WTC11 (cell line): ENCODE measurements at regions not wholly inside any gene's neighbourhood (a gene's known extent, or its start where the extent isn't known, plus 50 kb on each side); places are given as distances from the start of the nearest gene placed in this dataset.
"Not testable (repeated sequence)": the region's sequence is repeated elsewhere in the genome, so short reads cannot be mapped to it uniquely, and the experiment has no call there.

ENCODE experiments used
- ATAC-seq: fragments of 200-7000 bp; cut with Tn5 transposase; 2 replicates; pipeline ENCODE4 v1.10.0; 2021; ENCODE audit warnings: mild to moderate bottlenecking, moderate library complexity
- CTCF ChIA-PET: fragments of 300-600 bp; sonication (Branson Sonifier 250); formaldehyde crosslinking; loops from one replicate; lab custom pipeline; 2021; ENCODE audit warnings: antibody characterized with exemption; lab: Charles Lee
- POLR2A ChIA-PET: fragments of 350-600 bp; sonication (Branson Sonifier 250); formaldehyde crosslinking; loops from one replicate; lab custom pipeline; 2021; ENCODE audit warnings: antibody characterized with exemption; lab: Charles Lee
- DNase-seq: peaks from one replicate; pipeline ENCODE4 v3.0.0; 2021; ENCODE audit warnings: low spot score
- H3K27ac Mint-ChIP-seq: 2 replicates; pipeline ENCODE4 v1.8.0; 2021; ENCODE audit warnings: mixed read lengths
- H3K27me3 Mint-ChIP-seq: 2 replicates; pipeline ENCODE4 v1.8.0; 2021; ENCODE audit warnings: low read depth, mild to moderate bottlenecking, moderate library complexity, mixed read lengths
- H3K36me3 Mint-ChIP-seq: 2 replicates; pipeline ENCODE4 v1.8.0; 2021; ENCODE audit warnings: mixed read lengths
- H3K4me1 Mint-ChIP-seq: 2 replicates; pipeline ENCODE4 v1.8.0; 2022; ENCODE audit warnings: mixed read lengths
- H3K4me3 Mint-ChIP-seq: 2 replicates; pipeline ENCODE4 v1.8.0; 2021; ENCODE audit warnings: mild to moderate bottlenecking, moderate library complexity, mixed read lengths
- H3K9me3 Mint-ChIP-seq: 2 replicates; pipeline ENCODE4 v1.8.0; 2021; ENCODE audit warnings: mixed read lengths
- AFF4 ChIP-seq: sonication (generic); formaldehyde crosslinking; IDR thresholded peaks from 2 replicates; pipeline ENCODE4 v1.8.1; 2023; ENCODE audit warnings: mild to moderate bottlenecking, missing genetic modification reagents, borderline replicate concordance
- ATF2 ChIP-seq: sonication (generic); formaldehyde crosslinking; IDR thresholded peaks from 2 replicates; pipeline ENCODE4 v1.8.1; 2022; ENCODE audit warnings: low read depth, missing genetic modification reagents, borderline replicate concordance
- CBFB ChIP-seq: sonication (generic); formaldehyde crosslinking; IDR thresholded peaks from 2 replicates; pipeline ENCODE4 v1.8.1; 2022; ENCODE audit warnings: mild to moderate bottlenecking, low read depth, missing genetic modification reagents
- E2F5 ChIP-seq: sonication (generic); formaldehyde crosslinking; IDR thresholded peaks from 2 replicates; pipeline ENCODE4 v1.8.1; 2022; ENCODE audit warnings: mild to moderate bottlenecking, moderate library complexity, missing genetic modification reagents
- FOXJ3 ChIP-seq: sonication (generic); formaldehyde crosslinking; IDR thresholded peaks from 2 replicates; pipeline ENCODE4 v1.9.0; 2021; ENCODE audit warnings: missing genetic modification reagents, mild to moderate bottlenecking, borderline replicate concordance
- IRF2 ChIP-seq: sonication (generic); formaldehyde crosslinking; IDR thresholded peaks from 2 replicates; pipeline ENCODE4 v1.8.0; 2022; ENCODE audit warnings: low read depth, missing genetic modification reagents, borderline replicate concordance
- MAX ChIP-seq: sonication (generic); formaldehyde crosslinking; IDR thresholded peaks from 2 replicates; pipeline ENCODE4 v1.8.0; 2022; ENCODE audit warnings: mild to moderate bottlenecking, missing genetic modification reagents
- NFE2L1 ChIP-seq: sonication (generic); formaldehyde crosslinking; IDR thresholded peaks from 2 replicates; pipeline ENCODE4 v1.8.1; 2023; ENCODE audit warnings: missing genetic modification reagents
- NFYB ChIP-seq: sonication (generic); formaldehyde crosslinking; conservative IDR thresholded peaks from 2 replicates; pipeline ENCODE4 v1.8.0; 2022; ENCODE audit warnings: low read depth, missing genetic modification reagents
- PRDM15 ChIP-seq: sonication (generic); formaldehyde crosslinking; IDR thresholded peaks from 2 replicates; pipeline ENCODE4 v1.8.0; 2022; ENCODE audit warnings: missing genetic modification reagents
- SMAD3 ChIP-seq: sonication (generic); formaldehyde crosslinking; IDR thresholded peaks from 2 replicates; pipeline ENCODE4 v1.8.0; 2022; ENCODE audit warnings: missing genetic modification reagents, mild to moderate bottlenecking, borderline replicate concordance
- SMAD4 ChIP-seq: sonication (generic); formaldehyde crosslinking; IDR thresholded peaks from 2 replicates; pipeline ENCODE4 v1.8.0; 2022; ENCODE audit warnings: mild to moderate bottlenecking, missing genetic modification reagents
- SOX15 ChIP-seq: fragments of 250-450 bp; sonication (Bioruptor Pico); IDR thresholded peaks from 2 replicates; pipeline ENCODE4 v1.9.0; 2021; ENCODE audit warnings: mild to moderate bottlenecking
- USF2 ChIP-seq: sonication (generic); formaldehyde crosslinking; IDR thresholded peaks from 2 replicates; pipeline ENCODE4 v1.8.1; 2023; ENCODE audit warnings: mild to moderate bottlenecking, missing genetic modification reagents, moderate library complexity
- ZNF263 ChIP-seq: sonication (generic); formaldehyde crosslinking; IDR thresholded peaks from 2 replicates; pipeline ENCODE4 v1.8.1; 2022; ENCODE audit warnings: low read depth, mild to moderate bottlenecking, moderate library complexity, missing genetic modification reagents
- ZNF671 ChIP-seq: fragments of 250-450 bp; sonication (Bioruptor Pico); IDR thresholded peaks from 2 replicates; pipeline ENCODE4 v1.8.0; 2021; ENCODE audit warnings: mild to moderate bottlenecking

GRCh38 chr16:64345142-64345541 is 776.7 kb downstream of the CDH11 start:
- ChIA-PET POLR2A (no interaction called here), CTCF (no interaction called here)
- no peak for DNase-seq
- no peaks in the 10 kb centered on the region for H3K27me3 Mint-ChIP-seq
- no peak for ATAC-seq
- no peak overlapping the region for H3K4me3 Mint-ChIP-seq
- no peak overlapping the region for H3K27ac Mint-ChIP-seq
- no peaks in the 10 kb centered on the region for H3K4me1 Mint-ChIP-seq
- H3K36me3 Mint-ChIP-seq: peaks cover 12% of the 10 kb centered on the region; the same call in 1 of the 2 replicates
- TF ChIP-seq MAX (CRISPR knock-in tag): no peak
- no peak for TF ChIP-seq AFF4 (CRISPR knock-in tag)
- TF ChIP-seq SOX15: no peak
- H3K9me3 Mint-ChIP-seq: peaks cover 14% of the 10 kb centered on the region

GRCh38 chr16:64343820-64344443 is 777.9 kb downstream of the CDH11 start:
- DNase-seq, ATAC-seq, H3K4me3 Mint-ChIP-seq, POLR2A ChIA-PET, H3K27me3 Mint-ChIP-seq, H3K4me1 Mint-ChIP-seq, H3K27ac Mint-ChIP-seq, CTCF ChIA-PET: not testable (repeated sequence)
- Mint-ChIP-seq H3K9me3 (peaks cover 23% of the 10 kb centered on the region), H3K36me3 (peaks cover 15% of the 10 kb centered on the region; the same call in 1 of the 2 replicates)

- ChIA-PET POLR2A (no interaction called here), CTCF (no interaction called here)
- no peaks in the 10 kb centered on the region for H3K27me3 Mint-ChIP-seq
- H3K4me1 Mint-ChIP-seq: no peaks in the 10 kb centered on the region
- ATAC-seq (no peak), DNase-seq (no peak)
- H3K36me3 Mint-ChIP-seq: peaks cover 15% of the 10 kb centered on the region; the same call in 1 of the 2 replicates
- TF ChIP-seq CBFB: no peak
- no peak for TF ChIP-seq FOXJ3 (CRISPR knock-in tag)
- no peak for TF ChIP-seq E2F5 (CRISPR knock-in tag)
- no peak for TF ChIP-seq IRF2 (CRISPR knock-in tag)
- TF ChIP-seq SMAD4: no peak
- TF ChIP-seq NFE2L1: no peak
- no peak for TF ChIP-seq USF2 (CRISPR knock-in tag)
- TF ChIP-seq NFYB: no peak
- TF ChIP-seq PRDM15 (CRISPR knock-in tag): no peak
- TF ChIP-seq ZNF671 (CRISPR knock-in tag): no peak
- no peak for TF ChIP-seq SMAD3
- no peak for TF ChIP-seq ZNF263
- no peak for TF ChIP-seq ATF2
- no peak overlapping the region for H3K27ac Mint-ChIP-seq
- H3K9me3 Mint-ChIP-seq: peaks cover 28% of the 10 kb centered on the region
- no peak overlapping the region for H3K4me3 Mint-ChIP-seq
Observed at GRCh38 chr16:64343061-64343819, 778.6 kb downstream of the CDH11 start.

- DNase-seq, CTCF ChIA-PET, H3K4me3 Mint-ChIP-seq, POLR2A ChIA-PET, ATAC-seq, H3K27ac Mint-ChIP-seq, H3K27me3 Mint-ChIP-seq: not testable (repeated sequence)
- Mint-ChIP-seq H3K4me1 (peaks cover 12% of the 10 kb centered on the region), H3K36me3 (peaks cover 15% of the 10 kb centered on the region; the same call in 1 of the 2 replicates), H3K9me3 (peaks cover 28% of the 10 kb centered on the region)
Observed at GRCh38 chr16:64341336-64341735, 780.5 kb downstream of the CDH11 start.
